ENCODE measurements at regions not wholly inside any gene's neighbourhood (a gene's known extent, or its start where the extent isn't known, plus 50 kb on each side); places are given as distances from the start of the nearest gene placed in this dataset.

GRCh38 chr10:78506614-78507013 is 473.0 kb downstream of the RPS24 start:
- intact Hi-C loops (cut with DNase I): no loop called here
- TF ChIP-seq CTCF (IDR thresholded peaks at IDR 0.05): no peak
- Histone ChIP-seq H3K4me3 (no peak overlapping the region), H3K27me3 (no peaks in the 10 kb centered on the region), H3K9me3 (no peaks in the 10 kb centered on the region), H3K4me1 (peaks cover 0 to 3% of the 10 kb centered on the region in 2 donors), H3K36me3 (no peaks in the 10 kb centered on the region), H3K27ac (no peak overlapping the region)
- ATAC-seq (no peak), DNase-seq (no peak)

- H3K27ac ChIP-seq: no peak overlapping the region
Observed at GRCh38 chr10:78507510-78508160, 474.0 kb downstream of the RPS24 start.

GRCh38 chr10:78508955-78509748 is 475.5 kb downstream of the RPS24 start:
- no peak for DNase-seq
- no peak overlapping the region for H3K4me3 ChIP-seq
- no peak for TF ChIP-seq CTCF (IDR thresholded peaks at IDR 0.05)

More at GRCh38 chr10:78507510-78508160, 474.0 kb downstream of the RPS24 start:
- Histone ChIP-seq H3K4me1 (peaks cover 0 to 3% of the 10 kb centered on the region in 2 donors), H3K36me3 (no peaks in the 10 kb centered on the region), H3K27me3 (no peaks in the 10 kb centered on the region), H3K4me3 (no peak overlapping the region), H3K9me3 (no peaks in the 10 kb centered on the region)
- ATAC-seq (no peak), DNase-seq (no peak)
- no peak for TF ChIP-seq CTCF (IDR thresholded peaks at IDR 0.05)
- intact Hi-C loops (cut with DNase I): no loop called here

GRCh38 chr10:78510566-78511323 is 477.1 kb downstream of the RPS24 start:
- Histone ChIP-seq H3K4me3 (no peak overlapping the region), H3K27ac (peak overlapping the region in 1 of 2 donors; percentile 28), H3K4me1 (peaks cover 0 to 3% of the 10 kb centered on the region in 2 donors), H3K27me3 (no peaks in the 10 kb centered on the region), H3K9me3 (no peaks in the 10 kb centered on the region), H3K36me3 (no peaks in the 10 kb centered on the region)
- intact Hi-C loops (cut with DNase I): no loop called here
- no peak for ATAC-seq
- peak in 2 of 4 donors; percentile 49 to 59 for DNase-seq
- no peak for TF ChIP-seq CTCF (IDR thresholded peaks at IDR 0.05)

More at GRCh38 chr10:78508955-78509748, 475.5 kb downstream of the RPS24 start:
- H3K27ac ChIP-seq: no peak overlapping the region
- H3K4me1 ChIP-seq: peaks cover 0 to 3% of the 10 kb centered on the region in 2 donors
- ATAC-seq: no peak
- H3K27me3 ChIP-seq: no peaks in the 10 kb centered on the region
- H3K9me3 ChIP-seq: no peaks in the 10 kb centered on the region
- intact Hi-C loops (cut with DNase I): no loop called here
- H3K36me3 ChIP-seq: no peaks in the 10 kb centered on the region

Measured in left lung (tissue), 4 donors.